H9 (cell line): ENCODE measurements at regions not wholly inside any gene's neighbourhood (a gene's known extent, or its start where the extent isn't known, plus 50 kb on each side); places are given as distances from the start of the nearest gene placed in this dataset.

Experiments
- DNase-seq: peaks from one replicate; pipeline ENCODE4 v3.0.0-alpha.2; 2017
- H2AFZ ChIP-seq: one replicate; pipeline ENCODE4 v1.6.1; 2013; ENCODE audit warnings: mild to moderate bottlenecking, low read length, control low read depth, moderate library complexity
- H2AK5ac ChIP-seq: 2 replicates; pipeline ENCODE4 v1.6.1; 2013; ENCODE audit warnings: low read length, control low read depth, mixed read lengths; ENCODE audit not compliant: insufficient read length
- H2BK120ac ChIP-seq: one replicate; pipeline ENCODE4 v1.6.1; 2013; ENCODE audit warnings: low read depth, mild to moderate bottlenecking, low read length, control low read depth, inconsistent platforms; ENCODE audit not compliant: poor library complexity, severe bottlenecking
- H2BK12ac ChIP-seq: 2 replicates; pipeline ENCODE4 v1.6.1; 2013; ENCODE audit warnings: low read length, control low read depth, mixed read lengths, low read depth; ENCODE audit not compliant: insufficient read length
- H2BK15ac ChIP-seq: 2 replicates; pipeline ENCODE4 v1.6.1; 2013; ENCODE audit warnings: low read depth, low read length, control low read depth
- H2BK20ac ChIP-seq: one replicate; pipeline ENCODE4 v1.6.1; 2013; ENCODE audit warnings: low read depth, mild to moderate bottlenecking, low read length, control low read depth, inconsistent platforms; ENCODE audit not compliant: poor library complexity, severe bottlenecking
- H2BK5ac ChIP-seq: 2 replicates; pipeline ENCODE4 v1.6.1; 2013; ENCODE audit warnings: low read length, control low read depth, mixed read lengths; ENCODE audit not compliant: insufficient read length
- H3K14ac ChIP-seq: 2 replicates; pipeline ENCODE4 v1.6.1; 2013; ENCODE audit warnings: low read length, control low read depth; ENCODE audit not compliant: insufficient read depth
- H3K18ac ChIP-seq: 2 replicates; pipeline ENCODE4 v1.6.1; 2013; ENCODE audit warnings: low read depth, mild to moderate bottlenecking, mixed read lengths, low read length, control low read depth; ENCODE audit not compliant: insufficient read length
- H3K23ac ChIP-seq: 2 replicates; pipeline ENCODE4 v1.6.1; 2013; ENCODE audit warnings: low read length, control low read depth, mixed read lengths, low read depth; ENCODE audit not compliant: insufficient read length
- H3K23me2 ChIP-seq: 2 replicates; pipeline ENCODE4 v1.6.1; 2013; ENCODE audit warnings: low read depth, mild to moderate bottlenecking, mixed read lengths, low read length, control low read depth; ENCODE audit not compliant: insufficient read length, poor library complexity, severe bottlenecking
- H3K27ac ChIP-seq: 2 replicates; pipeline ENCODE4 v1.5.1; 2013; ENCODE audit warnings: low read length, control low read depth, mixed read lengths, low read depth; ENCODE audit not compliant: insufficient read length
- H3K27me3 ChIP-seq: 2 replicates; pipeline ENCODE4 v1.6.1; 2013; ENCODE audit warnings: low read length, control low read depth, inconsistent platforms; ENCODE audit not compliant: insufficient read depth
- H3K4ac ChIP-seq: 2 replicates; pipeline ENCODE4 v1.6.1; 2013; ENCODE audit warnings: low read depth, mild to moderate bottlenecking, control low read depth, inconsistent platforms, low read length, moderate library complexity
- H3K4me1 ChIP-seq: 2 replicates; pipeline ENCODE4 v1.6.1; 2013; ENCODE audit warnings: low read length, control low read depth, inconsistent platforms; ENCODE audit not compliant: insufficient read depth
- H3K4me2 ChIP-seq: 2 replicates; pipeline ENCODE4 v1.6.1; 2013; ENCODE audit warnings: low read length, control low read depth, mixed read lengths; ENCODE audit not compliant: insufficient read length, insufficient read depth
- H3K56ac ChIP-seq: 2 replicates; pipeline ENCODE4 v1.6.1; 2013; ENCODE audit warnings: low read depth, mild to moderate bottlenecking, mixed read lengths, low read length, control low read depth; ENCODE audit not compliant: insufficient read length
- H3K79me1 ChIP-seq: 2 replicates; pipeline ENCODE4 v1.6.1; 2013; ENCODE audit warnings: low read depth, mild to moderate bottlenecking, moderate library complexity, low read length, control low read depth, inconsistent platforms; ENCODE audit not compliant: insufficient read depth, poor library complexity, severe bottlenecking
- H3K79me2 ChIP-seq: 2 replicates; pipeline ENCODE4 v1.6.1; 2013; ENCODE audit warnings: low read length, control low read depth, inconsistent platforms; ENCODE audit not compliant: insufficient read depth
- H3K9ac ChIP-seq: 2 replicates; pipeline ENCODE4 v1.6.1; 2013; ENCODE audit warnings: low read length, control low read depth, mixed read lengths; ENCODE audit not compliant: insufficient read length; ENCODE audit errors: extremely low read depth
- H3K9me3 ChIP-seq: one replicate; pipeline ENCODE4 v1.6.1; 2013; ENCODE audit warnings: low read depth, low read length, inconsistent platforms; ENCODE audit not compliant: control insufficient read depth
- H3T11ph ChIP-seq: one replicate; pipeline ENCODE4 v1.6.1; 2013; ENCODE audit warnings: mild to moderate bottlenecking, low read length, control low read depth, inconsistent platforms
- H4K20me1 ChIP-seq: one replicate; pipeline ENCODE4 v1.6.1; 2013; ENCODE audit not compliant: control insufficient read depth, insufficient read length, insufficient read depth
- H4K5ac ChIP-seq: 2 replicates; pipeline ENCODE4 v1.6.1; 2013; ENCODE audit warnings: low read depth, mild to moderate bottlenecking, mixed read lengths, low read length, control low read depth; ENCODE audit not compliant: insufficient read length
- H4K8ac ChIP-seq: replicated peaks from 2 replicates; pipeline ENCODE4 v1.6.1; 2013; ENCODE audit warnings: low read length, control low read depth, mixed read lengths, low read depth; ENCODE audit not compliant: insufficient read length
- H4K91ac ChIP-seq: 2 replicates; pipeline ENCODE4 v1.6.1; 2013; ENCODE audit warnings: low read depth, mild to moderate bottlenecking, moderate library complexity, mixed read lengths, low read length, control low read depth; ENCODE audit not compliant: insufficient read length
- H3K27ac Mint-ChIP-seq, 3 experiments: 2 replicates in 2 of 3; 3 replicates in 1 of 3; pipeline ENCODE4 v1.8.0; 2020 to 2021; ENCODE audit warnings: mixed read lengths in 3 of 3, mild to moderate bottlenecking in 1 of 3, moderate library complexity in 1 of 3
- H3K27me3 Mint-ChIP-seq: 2 replicates; pipeline ENCODE4 v1.8.0; 2021; ENCODE audit warnings: low read depth, mild to moderate bottlenecking, moderate library complexity, mixed read lengths
- H3K36me3 Mint-ChIP-seq, 3 experiments: 2 replicates in 2 of 3; 3 replicates in 1 of 3; pipeline ENCODE4 v1.8.0; 2020 to 2021; ENCODE audit warnings: low read depth in 3 of 3, mixed read lengths in 3 of 3; ENCODE audit not compliant: insufficient read depth in 1 of 3
- H3K4me1 Mint-ChIP-seq, 2 experiments: 2 replicates each; pipeline ENCODE4 v1.8.0; 2020; ENCODE audit warnings: mixed read lengths in 2 of 2
- H3K4me3 Mint-ChIP-seq, 2 experiments: 2 replicates in 1 of 2; 3 replicates in 1 of 2; pipeline ENCODE4 v1.8.0; 2020 to 2021; ENCODE audit warnings: mild to moderate bottlenecking in 2 of 2, mixed read lengths in 2 of 2, moderate library complexity in 1 of 2
- H3K9me3 Mint-ChIP-seq, 2 experiments: 2 replicates in 1 of 2; 3 replicates in 1 of 2; pipeline ENCODE4 v1.8.0; 2020; ENCODE audit warnings: mild to moderate bottlenecking in 2 of 2, mixed read lengths in 2 of 2, moderate library complexity in 1 of 2
- WGBS: extraction: QIAGEN DNeasy Blood & Tissue Kit; methylation state at CpG from one replicate; pipeline ENCODE4 v1.1.7; 2013; ENCODE audit warnings: missing lambda C conversion rate, low lambda C conversion rate, mixed read lengths; ENCODE audit not compliant: insufficient read length; ENCODE audit errors: extremely low coverage; 5-methylcytosine and 5-hydroxymethylcytosine counted together
- TF ChIP-seq, protein P1 (sequence below): fragments of 200-600 bp; sonication (generic); conservative IDR thresholded peaks from 3 replicates; pipeline ENCODE4 v1.8.0; 2021; ENCODE audit warnings: antibody characterized with exemption, mild to moderate bottlenecking

GRCh38 chr7:131921016-131921415 is 364.6 kb upstream of the PODXL start:
- Histone ChIP-seq H3K27me3 (no peaks in the 10 kb centered on the region), H3K79me2 (no peaks in the 10 kb centered on the region)
- H3K27me3 Mint-ChIP-seq: peaks cover 5% of the 10 kb centered on the region; the same call in 1 of the 2 replicates

More at GRCh38 chr7:131921016-131921415, 364.6 kb upstream of the PODXL start:
- Histone ChIP-seq H2AK5ac (no peak overlapping the region), H3K18ac (no peak overlapping the region), H4K20me1 (no peaks in the 10 kb centered on the region), H4K8ac (no peak overlapping the region), H2BK20ac (no peak overlapping the region), H4K5ac (no peak overlapping the region), H3K4me2 (no peak overlapping the region), H3K23me2 (no peaks in the 10 kb centered on the region), H2BK120ac (no peak overlapping the region), H3K79me1 (no peaks in the 10 kb centered on the region), H2BK12ac (no peak overlapping the region), H3K27ac (no peak overlapping the region), H4K91ac (no peak overlapping the region), H3T11ph (no peak overlapping the region), H2AFZ (no peak overlapping the region), H3K56ac (no peak overlapping the region), H2BK5ac (no peak overlapping the region), H3K4me1 (no peaks in the 10 kb centered on the region), H3K9me3 (no peaks in the 10 kb centered on the region), H3K23ac (no peak overlapping the region), H2BK15ac (no peak overlapping the region), H3K4ac (no peak overlapping the region), H3K9ac (no peak overlapping the region), H3K14ac (no peak overlapping the region)
- peaks cover 3 to 4% of the 10 kb centered on the region in 2 experiments; a peak in 2 of 4 replicates for H3K4me1 Mint-ChIP-seq
- no peak overlapping the region for H3K4me3 Mint-ChIP-seq
- H3K36me3 Mint-ChIP-seq: no peaks in the 10 kb centered on the region
- H3K27ac Mint-ChIP-seq: no peak overlapping the region
- no CpG with 5 or more reads among the region's 1 CpG for WGBS
- H3K9me3 Mint-ChIP-seq: no peaks in the 10 kb centered on the region
- DNase-seq: no peak
- TF ChIP-seq, protein P1, sequence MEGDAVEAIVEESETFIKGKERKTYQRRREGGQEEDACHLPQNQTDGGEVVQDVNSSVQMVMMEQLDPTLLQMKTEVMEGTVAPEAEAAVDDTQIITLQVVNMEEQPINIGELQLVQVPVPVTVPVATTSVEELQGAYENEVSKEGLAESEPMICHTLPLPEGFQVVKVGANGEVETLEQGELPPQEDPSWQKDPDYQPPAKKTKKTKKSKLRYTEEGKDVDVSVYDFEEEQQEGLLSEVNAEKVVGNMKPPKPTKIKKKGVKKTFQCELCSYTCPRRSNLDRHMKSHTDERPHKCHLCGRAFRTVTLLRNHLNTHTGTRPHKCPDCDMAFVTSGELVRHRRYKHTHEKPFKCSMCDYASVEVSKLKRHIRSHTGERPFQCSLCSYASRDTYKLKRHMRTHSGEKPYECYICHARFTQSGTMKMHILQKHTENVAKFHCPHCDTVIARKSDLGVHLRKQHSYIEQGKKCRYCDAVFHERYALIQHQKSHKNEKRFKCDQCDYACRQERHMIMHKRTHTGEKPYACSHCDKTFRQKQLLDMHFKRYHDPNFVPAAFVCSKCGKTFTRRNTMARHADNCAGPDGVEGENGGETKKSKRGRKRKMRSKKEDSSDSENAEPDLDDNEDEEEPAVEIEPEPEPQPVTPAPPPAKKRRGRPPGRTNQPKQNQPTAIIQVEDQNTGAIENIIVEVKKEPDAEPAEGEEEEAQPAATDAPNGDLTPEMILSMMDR: no peak
